ENCODE measurements at regions not wholly inside any gene's neighbourhood (a gene's known extent, or its start where the extent isn't known, plus 50 kb on each side); places are given as distances from the start of the nearest gene placed in this dataset.

- no peak for TF ChIP-seq REST (IDR thresholded peaks at IDR 0.05; ENCODE audit: unreplicated experiment)
These were observed 84.1 kb downstream of the GPR88 start (continued) for GRCh38 chr1:100622037-100622436.

GRCh38 chr1:100622506-100622905 is 84.6 kb downstream of the GPR88 start:
- H3K9me2 ChIP-seq (ENCODE audit: insufficient read depth) = peaks cover 11% of the 10 kb centered on the region
- no peak overlapping the region for H3K4me3 ChIP-seq
- Mint-ChIP-seq H3K9me3 (no peaks in the 10 kb centered on the region), H3K4me1 (peaks cover 6% of the 10 kb centered on the region; the same call in 2 of the 3 replicates), H3K4me3 (no peak overlapping the region), H3K27ac (no peak overlapping the region), H3K27me3 (ENCODE audit: insufficient read depth, low read depth, poor library complexity) (no peaks in the 10 kb centered on the region), H3K36me3 (ENCODE audit: low read depth) (no peaks in the 10 kb centered on the region)
- no peak overlapping the region for H3K4me2 ChIP-seq
- no peaks in the 10 kb centered on the region for H3K79me2 ChIP-seq (replicated peaks; ENCODE audit: insufficient read depth)
- H3K36me3 ChIP-seq (ENCODE audit: insufficient read depth) = no peaks in the 10 kb centered on the region
- no peaks in the 10 kb centered on the region for H4K20me1 ChIP-seq (replicated peaks; ENCODE audit: insufficient read depth)
- no peaks in the 10 kb centered on the region for H3K4me1 ChIP-seq (ENCODE audit: insufficient read depth)
- no peak overlapping the region for H3K27ac ChIP-seq (ENCODE audit: low read depth)
- peak overlapping the region; percentile 65; the same call in 1 of the 2 replicates for H2AFZ ChIP-seq
- DNase-seq (ENCODE audit: low spot score) (no peak), ATAC-seq (no peak)
- TF ChIP-seq EZH2 (IDR thresholded peaks at IDR 0.05; ENCODE audit: low read depth, unreplicated experiment) (no peak), ETS1 (IDR thresholded peaks at IDR 0.05) (no peak), JUNB (IDR thresholded peaks at IDR 0.05; ENCODE audit: unreplicated experiment) (no peak), EZH2phosphoT487 (IDR thresholded peaks at IDR 0.05; ENCODE audit: unreplicated experiment) (no peak), NANOG (IDR thresholded peaks at IDR 0.05; ENCODE audit: borderline replicate concordance) (no peak), ZNF331 (CRISPR knock-in tag; IDR thresholded peaks at IDR 0.05; ENCODE audit: low read depth) (no peak)
- H3K27me3 ChIP-seq (ENCODE audit: insufficient read depth) = no peaks in the 10 kb centered on the region
- H3F3A ChIP-seq (replicated peaks; ENCODE audit: low read depth) = no peaks in the 10 kb centered on the region

GRCh38 chr1:100622966-100623762 is 85.2 kb downstream of the GPR88 start:
- no peaks in the 10 kb centered on the region for H3K9me3 Mint-ChIP-seq
- no peak overlapping the region for H3K4me3 ChIP-seq
- H3K9me2 ChIP-seq (ENCODE audit: insufficient read depth) = peaks cover 11% of the 10 kb centered on the region
- DNase-seq (ENCODE audit: low spot score) (no peak), ATAC-seq (no peak)
- H3K27me3 Mint-ChIP-seq (ENCODE audit: insufficient read depth, low read depth, poor library complexity) = no peaks in the 10 kb centered on the region
- no peak overlapping the region for H3K27ac Mint-ChIP-seq
- no peak overlapping the region for H3K4me3 Mint-ChIP-seq
- H3K4me1 Mint-ChIP-seq = peaks cover 6% of the 10 kb centered on the region; the same call in 2 of the 3 replicates
- H3K27me3 ChIP-seq (ENCODE audit: insufficient read depth) = no peaks in the 10 kb centered on the region
- no peaks in the 10 kb centered on the region for H3K79me2 ChIP-seq (replicated peaks; ENCODE audit: insufficient read depth)
- no peak overlapping the region for H3K4me2 ChIP-seq
- H3K27ac ChIP-seq (ENCODE audit: low read depth) = no peak overlapping the region
- no peaks in the 10 kb centered on the region for H3F3A ChIP-seq (replicated peaks; ENCODE audit: low read depth)
- no peaks in the 10 kb centered on the region for H3K4me1 ChIP-seq (ENCODE audit: insufficient read depth)
- no peaks in the 10 kb centered on the region for H3K36me3 ChIP-seq (ENCODE audit: insufficient read depth)
- H4K20me1 ChIP-seq (replicated peaks; ENCODE audit: insufficient read depth) = no peaks in the 10 kb centered on the region
- no peaks in the 10 kb centered on the region for H3K36me3 Mint-ChIP-seq (ENCODE audit: low read depth)
- H2AFZ ChIP-seq = no peak overlapping the region
- TF ChIP-seq STAT1 (IDR thresholded peaks at IDR 0.05; ENCODE audit: unreplicated experiment) (no peak), EZH2phosphoT487 (IDR thresholded peaks at IDR 0.05; ENCODE audit: unreplicated experiment) (no peak), REST (IDR thresholded peaks at IDR 0.05; ENCODE audit: unreplicated experiment) (no peak), CTCF (conservative IDR thresholded peaks at IDR 0.05; ENCODE audit: low read depth in 2 of 2) (no peak), ZNF114 (CRISPR knock-in tag; IDR thresholded peaks at IDR 0.05) (no peak)
